GM21447 (cell line): ENCODE measurements at regions not wholly inside any gene's neighbourhood (a gene's known extent, or its start where the extent isn't known, plus 50 kb on each side); places are given as distances from the start of the nearest gene placed in this dataset.

Experiments
- ATAC-seq: cut with Tn5 transposase; IDR thresholded peaks from one replicate; pipeline ENCODE4 v1.9.1; 2021; ENCODE audit not compliant: unreplicated experiment

- no peak for ATAC-seq
These were observed 370.0 kb upstream of the SPRED2 start for GRCh38 chr2:65802298-65802942.

GRCh38 chr2:65800998-65801397, 368.6 kb upstream of the SPRED2 start:
- ATAC-seq, result no peak

DNA sequence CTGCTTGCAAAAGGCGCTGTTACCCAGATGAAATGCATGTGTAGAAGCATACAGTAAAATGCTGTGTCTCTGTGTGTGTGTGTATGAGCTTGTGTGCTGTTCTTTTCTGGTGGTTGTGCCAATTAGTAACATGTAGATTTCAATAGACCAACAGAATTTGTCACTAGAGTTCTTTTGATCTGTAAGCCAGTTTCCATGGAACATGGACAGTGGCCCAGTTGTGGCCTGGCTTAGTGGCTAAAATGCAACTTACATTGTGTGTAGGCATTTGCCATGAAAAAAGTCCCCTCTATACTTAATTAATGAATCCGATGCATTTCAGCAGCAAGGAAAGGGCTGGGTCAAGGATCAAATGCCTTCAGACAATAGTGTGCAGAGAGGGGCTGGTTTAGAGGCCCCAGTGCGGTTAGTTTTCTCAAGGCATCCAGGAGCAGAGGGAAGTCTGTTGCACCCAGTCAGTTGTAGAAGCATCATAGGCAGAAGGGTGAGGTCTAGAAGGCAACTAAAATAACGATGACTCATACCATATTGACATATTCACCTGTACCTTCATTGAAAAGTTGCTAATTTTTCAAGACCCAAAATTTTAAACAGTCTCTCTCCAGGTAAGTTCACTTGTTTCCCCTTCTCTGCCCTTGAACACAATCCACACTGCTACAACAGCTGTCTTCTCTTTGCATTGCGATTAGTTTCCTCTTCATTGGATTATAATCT, 366.9 kb upstream of the SPRED2 start:
- no peak for ATAC-seq

- ATAC-seq, result no peak
These were observed 366.2 kb upstream of the SPRED2 start for GRCh38 chr2:65798641-65799040.

DNA sequence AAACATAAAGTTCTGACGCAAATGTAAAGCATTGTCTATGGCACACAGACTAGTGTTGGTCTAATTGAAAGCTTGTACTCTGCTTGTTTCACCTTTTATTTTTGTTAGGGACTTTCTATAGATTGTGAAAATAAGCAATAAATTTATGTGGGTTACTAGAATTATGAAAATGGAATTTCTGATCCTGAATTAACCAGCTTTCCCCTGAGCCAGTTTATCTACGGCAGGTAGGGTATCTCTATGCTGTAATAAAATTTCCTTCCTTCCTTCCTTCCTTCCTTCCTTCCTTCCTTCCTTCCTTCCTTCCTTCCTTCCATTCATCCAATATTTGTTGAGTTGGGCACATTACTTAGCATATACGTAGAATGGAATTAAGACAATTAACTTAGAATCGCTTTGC, 362.6 kb upstream of the SPRED2 start:
- ATAC-seq, result no peak

GRCh38 chr2:65791404-65791975, 359.1 kb upstream of the SPRED2 start:
- no peak for ATAC-seq

GRCh38 chr2:65790676-65790935, 358.2 kb upstream of the SPRED2 start:
- no peak for ATAC-seq

DNA sequence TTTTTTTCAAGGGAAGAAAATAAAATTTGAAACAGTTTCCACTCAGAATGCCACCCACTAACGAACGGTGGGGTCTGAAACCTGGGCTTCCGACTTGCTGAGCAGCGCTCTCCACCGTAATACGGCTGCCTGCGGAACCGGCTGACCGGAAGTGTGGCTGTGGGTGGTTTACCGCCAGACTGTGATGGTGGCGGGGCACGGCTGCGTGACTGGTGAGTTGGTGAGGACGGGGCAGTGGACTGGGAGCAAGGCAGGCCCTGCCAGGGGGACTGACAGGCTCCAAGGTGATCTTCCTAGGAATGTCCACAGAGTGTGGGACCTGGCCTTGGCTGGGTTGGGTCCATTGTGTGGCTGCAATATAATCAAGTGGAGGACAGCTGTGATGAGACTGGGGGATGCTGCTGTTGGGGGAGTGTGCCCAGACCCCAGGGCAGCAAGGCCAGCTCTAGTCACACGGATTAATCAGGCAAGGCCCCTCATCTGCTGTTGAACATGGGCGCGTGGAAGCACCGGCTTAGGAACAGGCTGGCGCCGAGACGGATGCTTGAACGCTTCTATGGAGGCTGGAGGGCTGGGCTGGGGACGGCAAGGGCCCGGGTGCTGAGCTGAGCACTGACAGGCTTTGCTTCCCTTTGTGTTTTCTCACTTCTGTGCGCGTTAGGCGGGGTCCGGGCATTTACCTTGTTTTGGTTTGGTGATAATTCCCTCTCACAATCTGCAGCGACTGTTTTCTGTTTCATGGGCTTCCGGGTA, 357.7 kb upstream of the SPRED2 start:
- ATAC-seq, result no peak

GRCh38 chr2:65788556-65788955, 356.2 kb upstream of the SPRED2 start:
- no peak for ATAC-seq

GRCh38 chr2:65786765-65787164, 354.4 kb upstream of the SPRED2 start:
- ATAC-seq, result no peak

- no peak for ATAC-seq
These were observed 353.8 kb upstream of the SPRED2 start for GRCh38 chr2:65786007-65786717.

GRCh38 chr2:65782996-65783650, 350.7 kb upstream of the SPRED2 start:
- ATAC-seq, result no peak

GRCh38 chr2:65782186-65782585, 349.8 kb upstream of the SPRED2 start:
- no peak for ATAC-seq

GRCh38 chr2:65781756-65782155, 349.4 kb upstream of the SPRED2 start:
- no peak for ATAC-seq

DNA sequence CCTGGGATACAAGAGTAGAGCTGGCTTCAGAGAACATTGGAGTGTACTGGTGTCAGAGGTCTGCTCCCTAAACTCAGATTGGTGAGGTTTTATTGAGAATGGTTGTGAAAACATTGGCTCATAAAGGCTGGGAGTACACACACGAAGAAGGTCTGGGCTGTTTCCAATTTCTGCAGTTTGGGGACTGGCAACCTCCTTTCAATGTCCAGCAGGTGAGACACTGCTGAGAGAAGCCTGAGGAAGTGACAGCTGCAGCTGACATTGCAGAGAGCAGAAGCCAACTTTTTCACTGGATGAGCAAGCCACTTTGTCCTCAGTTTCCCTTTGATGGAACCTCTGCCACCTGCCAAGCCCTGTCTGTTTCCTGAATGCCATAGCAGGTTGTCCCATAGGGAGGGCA, 346.6 kb upstream of the SPRED2 start:
- no peak for ATAC-seq

DNA sequence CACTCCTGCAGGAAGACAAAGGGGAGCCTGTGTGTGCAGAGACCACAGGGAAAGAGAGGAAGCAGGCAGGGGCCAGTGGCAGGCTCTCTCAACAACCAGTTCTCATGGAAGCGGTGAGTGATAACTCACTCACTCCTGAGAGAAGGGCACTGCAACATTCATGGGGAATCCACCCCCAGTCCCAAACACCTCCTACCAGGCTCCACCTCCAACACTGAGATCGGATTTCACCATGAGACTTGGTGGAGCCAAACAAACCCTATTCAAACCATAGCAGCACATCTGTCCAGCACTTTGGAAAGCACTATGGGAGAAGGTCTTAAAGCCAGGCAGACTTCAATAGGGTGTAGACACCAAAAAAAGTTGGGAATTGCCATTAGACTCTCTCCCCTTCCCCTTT, 345.7 kb upstream of the SPRED2 start:
- no peak for ATAC-seq

DNA sequence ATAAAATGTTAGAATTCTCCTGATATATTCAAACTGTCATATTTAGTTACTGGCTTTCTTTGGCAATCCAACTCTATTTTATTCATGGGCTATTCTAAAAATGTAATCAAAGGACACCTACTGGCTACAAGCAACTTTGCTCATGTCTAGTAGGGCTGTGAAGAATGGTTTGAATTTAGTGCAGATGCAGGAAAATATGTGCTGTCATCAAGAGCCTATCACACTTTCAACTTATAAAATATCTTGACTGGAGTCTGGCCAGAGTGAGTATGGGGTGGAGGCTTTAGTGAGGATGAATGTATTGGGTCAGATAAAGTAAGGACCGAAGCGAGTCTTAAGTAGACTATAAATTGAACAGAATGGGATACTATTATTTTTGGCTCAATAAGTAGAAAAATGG, 343.4 kb upstream of the SPRED2 start:
- no peak for ATAC-seq

- ATAC-seq, result no peak
These were observed 335.5 kb upstream of the SPRED2 start for GRCh38 chr2:65767946-65768345.

- no peak for ATAC-seq
These were observed 334.4 kb upstream of the SPRED2 start for GRCh38 chr2:65766768-65767267.

DNA sequence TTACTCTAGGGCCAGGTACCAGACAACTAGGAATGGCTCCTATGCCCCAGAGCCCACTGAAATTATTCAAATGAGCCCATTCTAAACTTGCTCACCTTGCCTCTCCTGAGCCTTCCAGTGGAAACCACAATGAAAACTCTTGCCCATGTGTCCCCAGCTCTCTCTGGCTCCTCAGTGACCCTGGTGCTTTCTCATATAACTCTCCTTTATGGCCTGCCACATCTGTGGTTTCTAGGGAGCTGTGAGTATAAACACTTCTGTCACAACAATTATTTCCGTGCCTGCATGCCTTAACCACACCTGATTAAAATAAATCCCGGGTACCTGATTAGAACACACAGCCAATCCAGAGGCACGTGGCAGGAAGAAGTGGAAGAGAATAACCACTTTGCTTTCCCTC, 333.0 kb upstream of the SPRED2 start:
- no peak for ATAC-seq

GRCh38 chr2:65762068-65762467, 329.7 kb upstream of the SPRED2 start:
- ATAC-seq, result no peak
